AG04450 (cell line): ENCODE measurements at regions not wholly inside any gene's neighbourhood (a gene's known extent, or its start where the extent isn't known, plus 50 kb on each side); places are given as distances from the start of the nearest gene placed in this dataset.

Source experiments
- CTCF ChIA-PET: fragments of 300-600, 350-600 bp; formaldehyde crosslinking; extraction: SDS; loops from one replicate; lab custom pipeline; 2022; ENCODE audit warnings: antibody characterized with exemption, inconsistent platforms; lab: Charles Lee
- POLR2A ChIA-PET: fragments of 350-600 bp; formaldehyde crosslinking; extraction: SDS; loops from one replicate; lab custom pipeline; 2021; ENCODE audit warnings: antibody characterized with exemption, inconsistent platforms; lab: Yijun Ruan, JAX
- DNase-seq: peaks from one replicate; pipeline ENCODE4 v3.0.0-alpha.2; 2011; ENCODE audit warnings: low read depth, low spot score
- H3K27ac ChIP-seq: one replicate; pipeline ENCODE4 v1.5.1; 2012; ENCODE audit warnings: low read depth, low read length, control low read depth
- H3K27me3 ChIP-seq: one replicate; pipeline ENCODE4 v1.6.0; 2012; ENCODE audit warnings: low read length; ENCODE audit not compliant: control insufficient read depth, insufficient read depth
- H3K4me3 ChIP-seq: 2 replicates; pipeline ENCODE4 v1.5.1; 2011; ENCODE audit warnings: mild to moderate bottlenecking, low read depth, low read length, control low read depth
- H3K9me3 ChIP-seq: 2 replicates; pipeline ENCODE4 v1.5.1; 2012; ENCODE audit warnings: low read length; ENCODE audit not compliant: control insufficient read depth, insufficient read depth
- TF ChIP-seq, protein P1 (sequence below): IDR thresholded peaks from 2 replicates; pipeline ENCODE4 v1.5.1; 2011; ENCODE audit warnings: low read depth, low read length, control low read depth, inconsistent platforms

DNA sequence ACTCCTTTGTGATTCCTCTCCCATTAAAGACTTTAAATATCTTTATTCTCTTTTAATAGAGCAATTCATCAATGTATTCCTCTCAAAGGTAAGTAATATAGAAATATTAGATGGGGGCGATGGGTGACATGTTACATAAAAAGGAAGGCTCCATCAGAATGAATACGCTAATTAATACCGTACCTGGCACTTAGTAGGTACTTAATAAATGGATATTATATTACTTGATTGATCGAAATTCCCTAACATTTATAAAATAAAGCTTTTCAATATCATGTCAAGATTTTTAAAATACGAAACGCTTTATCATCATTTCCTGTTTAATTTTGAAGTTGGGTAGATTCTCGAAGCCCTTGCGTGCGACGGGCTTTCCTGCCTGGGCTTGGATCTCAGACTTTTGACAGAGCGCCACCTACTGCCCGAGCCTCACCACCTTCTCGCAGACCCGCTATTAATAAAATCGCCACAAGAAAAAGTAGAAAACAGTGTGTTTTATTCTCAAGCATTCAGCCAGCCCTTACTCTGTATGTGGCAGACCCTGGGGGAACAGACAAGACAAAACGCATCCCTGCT is 99.4 kb downstream of the C5orf15 start:
- Histone ChIP-seq H3K27ac (no peak overlapping the region), H3K4me3 (no peak overlapping the region), H3K27me3 (peaks cover 25% of the 10 kb centered on the region), H3K9me3 (no peaks in the 10 kb centered on the region; the same call in 1 of the 2 replicates)
- TF ChIP-seq, protein P1, sequence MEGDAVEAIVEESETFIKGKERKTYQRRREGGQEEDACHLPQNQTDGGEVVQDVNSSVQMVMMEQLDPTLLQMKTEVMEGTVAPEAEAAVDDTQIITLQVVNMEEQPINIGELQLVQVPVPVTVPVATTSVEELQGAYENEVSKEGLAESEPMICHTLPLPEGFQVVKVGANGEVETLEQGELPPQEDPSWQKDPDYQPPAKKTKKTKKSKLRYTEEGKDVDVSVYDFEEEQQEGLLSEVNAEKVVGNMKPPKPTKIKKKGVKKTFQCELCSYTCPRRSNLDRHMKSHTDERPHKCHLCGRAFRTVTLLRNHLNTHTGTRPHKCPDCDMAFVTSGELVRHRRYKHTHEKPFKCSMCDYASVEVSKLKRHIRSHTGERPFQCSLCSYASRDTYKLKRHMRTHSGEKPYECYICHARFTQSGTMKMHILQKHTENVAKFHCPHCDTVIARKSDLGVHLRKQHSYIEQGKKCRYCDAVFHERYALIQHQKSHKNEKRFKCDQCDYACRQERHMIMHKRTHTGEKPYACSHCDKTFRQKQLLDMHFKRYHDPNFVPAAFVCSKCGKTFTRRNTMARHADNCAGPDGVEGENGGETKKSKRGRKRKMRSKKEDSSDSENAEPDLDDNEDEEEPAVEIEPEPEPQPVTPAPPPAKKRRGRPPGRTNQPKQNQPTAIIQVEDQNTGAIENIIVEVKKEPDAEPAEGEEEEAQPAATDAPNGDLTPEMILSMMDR = peak; percentile 72
- ChIA-PET POLR2A (interaction anchor here (0.6 kb wide), 1 partner anchor 342 kb away, joined by 3 read pairs; no protein-coding TSS in a partner anchor), CTCF (interaction anchor here (0.6 to 1.9 kb wide), 17 partner anchors 9 to 758 kb away, joined by 3 to 12 read pairs (median 4); no protein-coding TSS in a partner anchor)
- peak; percentile 32 for DNase-seq

DNA sequence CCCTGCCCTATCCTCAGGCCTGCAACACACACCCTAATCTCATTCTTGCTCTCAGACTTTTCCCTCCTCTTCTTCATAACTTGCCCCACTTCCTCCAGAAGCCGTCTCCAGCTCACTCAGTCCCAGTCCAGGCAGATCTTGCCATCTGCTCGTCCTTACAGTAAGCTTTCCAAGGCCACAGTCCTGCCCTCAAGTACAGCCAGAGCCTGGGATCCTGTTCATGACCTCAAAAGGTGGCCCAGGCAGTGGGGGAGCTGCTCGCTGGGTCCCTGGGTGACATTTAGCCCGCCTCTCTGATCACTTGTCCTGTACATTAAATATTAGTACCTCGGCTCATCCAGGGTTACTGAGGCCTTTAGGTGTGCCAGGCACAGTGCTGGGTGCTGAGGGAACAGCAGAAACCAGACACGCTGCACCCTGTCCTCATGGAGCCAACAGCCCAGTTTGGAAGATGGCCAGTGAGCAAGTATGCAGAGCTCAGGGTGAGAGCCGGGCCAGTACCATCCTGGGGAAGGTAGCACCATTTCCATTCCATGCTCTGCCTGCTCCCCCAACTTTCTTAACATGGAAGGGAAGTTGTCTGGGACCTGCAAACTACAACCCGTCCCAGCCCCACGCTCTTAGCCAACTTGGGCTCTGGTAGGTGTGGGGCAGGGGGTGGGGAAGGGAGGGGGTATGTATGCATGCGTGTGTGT is 100.4 kb downstream of the C5orf15 start:
- no peak for DNase-seq
- no peak overlapping the region for H3K27ac ChIP-seq
- no peaks in the 10 kb centered on the region; the same call in 1 of the 2 replicates for H3K9me3 ChIP-seq
- H3K27me3 ChIP-seq = peaks cover 25% of the 10 kb centered on the region
- H3K4me3 ChIP-seq = no peak overlapping the region
- TF ChIP-seq, protein P1 = no peak
- POLR2A ChIA-PET = no interaction called here
- CTCF ChIA-PET = interaction anchor here (0.6 to 1.5 kb wide), 3 partner anchors 13 to 47 kb away, joined by 3 to 4 read pairs (median 3); no protein-coding TSS in a partner anchor

DNA sequence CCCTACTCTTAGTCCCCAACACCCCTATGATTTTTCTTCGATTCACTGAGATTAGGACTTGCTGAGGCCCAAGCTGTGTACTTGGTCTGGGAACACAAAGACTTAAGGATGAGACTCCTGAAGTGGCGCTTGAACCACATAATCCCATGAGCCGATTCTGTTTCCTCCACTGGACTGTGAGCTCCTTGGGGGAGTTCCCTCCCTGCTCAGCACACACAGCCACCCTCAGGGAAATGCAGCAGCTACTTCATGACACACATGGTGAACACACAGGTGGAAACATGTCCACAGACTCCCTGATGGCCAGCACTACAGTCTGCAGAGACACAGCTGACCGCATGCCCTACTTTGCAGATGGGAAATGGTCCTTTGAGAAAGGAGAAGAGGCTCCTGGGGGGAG is 101.1 kb downstream of the C5orf15 start:
- CTCF ChIA-PET = no interaction called here
- POLR2A ChIA-PET = no interaction called here
- H3K9me3 ChIP-seq = no peaks in the 10 kb centered on the region; the same call in 1 of the 2 replicates
- no peak for DNase-seq
- H3K27ac ChIP-seq = no peak overlapping the region
- TF ChIP-seq, protein P1 = no peak
- H3K4me3 ChIP-seq = no peak overlapping the region
- H3K27me3 ChIP-seq = peaks cover 24% of the 10 kb centered on the region

DNA sequence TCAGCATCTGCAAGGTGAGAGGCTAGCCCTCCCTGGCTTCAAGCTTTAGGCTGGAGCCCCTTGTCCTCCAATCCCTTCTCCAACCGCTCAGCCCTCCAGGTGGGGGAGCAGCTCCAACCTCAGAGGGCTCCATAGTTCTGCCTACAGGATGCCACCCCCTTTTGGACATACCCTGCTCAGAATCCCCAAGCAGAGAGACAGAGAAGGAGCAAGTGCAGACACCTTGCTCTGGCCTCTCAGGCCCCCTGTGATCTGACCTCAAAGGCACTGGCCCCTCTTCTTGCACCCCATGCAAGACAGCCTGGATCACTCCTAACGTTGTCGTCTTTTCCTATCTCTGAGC is 101.6 kb downstream of the C5orf15 start:
- POLR2A ChIA-PET = no interaction called here
- TF ChIP-seq, protein P1 = no peak
- Histone ChIP-seq H3K27me3 (peaks cover 22% of the 10 kb centered on the region), H3K27ac (no peak overlapping the region), H3K9me3 (no peaks in the 10 kb centered on the region; the same call in 1 of the 2 replicates), H3K4me3 (no peak overlapping the region)
- no peak for DNase-seq
- CTCF ChIA-PET = no interaction called here
